DND-41 (cell line): ENCODE measurements at regions not wholly inside any gene's neighbourhood (a gene's known extent, or its start where the extent isn't known, plus 50 kb on each side); places are given as distances from the start of the nearest gene placed in this dataset.

Experiments
- CTCF ChIP-seq: IDR thresholded peaks from 2 replicates; pipeline ENCODE4 v1.5.1; 2012; ENCODE audit warnings: borderline replicate concordance, low read length, moderate library complexity, mild to moderate bottlenecking; ENCODE audit not compliant: poor library complexity, severe bottlenecking; ENCODE audit errors: extremely low read depth
- EZH2 ChIP-seq: IDR thresholded peaks from 3 replicates; pipeline ENCODE4 v1.6.1; 2012; ENCODE audit warnings: borderline replicate concordance, low read depth, mild to moderate bottlenecking, moderate library complexity, low read length, inconsistent platforms; ENCODE audit not compliant: severe bottlenecking

- no peak for TF ChIP-seq CTCF
- TF ChIP-seq EZH2: no peak
Measured at GRCh38 chr17:14997290-14997689, 267.8 kb downstream of the PMP22 start.
